ENCODE measurements at regions not wholly inside any gene's neighbourhood (a gene's known extent, or its start where the extent isn't known, plus 50 kb on each side); places are given as distances from the start of the nearest gene placed in this dataset.

GRCh38 chr7:50178166-50178565 is 85.1 kb upstream of the ZPBP start:
- TF ChIP-seq CTCF (conservative IDR thresholded peaks at IDR 0.05; ENCODE audit: low read depth, low read length), result no peak
- no peak for DNase-seq (ENCODE audit: low read depth)
- no peak overlapping the region for H3K4me3 ChIP-seq (ENCODE audit: low read depth, low read length)

DNA sequence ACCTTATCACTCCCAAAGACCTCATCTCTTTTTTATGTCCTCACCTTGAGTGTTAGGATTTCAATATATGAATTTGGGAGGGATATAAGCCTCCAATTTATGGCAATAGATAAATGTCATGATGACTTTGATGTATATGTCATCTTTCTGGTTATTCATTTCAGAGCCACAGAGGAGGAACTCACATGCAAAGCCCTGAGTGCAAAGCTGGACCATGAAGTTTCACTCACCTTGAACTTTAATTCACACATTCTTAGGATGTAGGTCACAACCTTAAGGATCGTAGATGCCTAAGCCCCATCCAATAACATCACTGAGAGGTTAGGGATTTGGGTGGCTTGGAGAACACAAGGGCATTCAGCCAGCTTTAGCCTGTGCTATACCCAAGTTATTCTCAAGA is 81.9 kb upstream of the ZPBP start:
- no peak for TF ChIP-seq CTCF (conservative IDR thresholded peaks at IDR 0.05; ENCODE audit: low read depth, low read length)
- H3K4me3 ChIP-seq (ENCODE audit: low read depth, low read length), result no peak overlapping the region
- DNase-seq (ENCODE audit: low read depth), result no peak

DNA sequence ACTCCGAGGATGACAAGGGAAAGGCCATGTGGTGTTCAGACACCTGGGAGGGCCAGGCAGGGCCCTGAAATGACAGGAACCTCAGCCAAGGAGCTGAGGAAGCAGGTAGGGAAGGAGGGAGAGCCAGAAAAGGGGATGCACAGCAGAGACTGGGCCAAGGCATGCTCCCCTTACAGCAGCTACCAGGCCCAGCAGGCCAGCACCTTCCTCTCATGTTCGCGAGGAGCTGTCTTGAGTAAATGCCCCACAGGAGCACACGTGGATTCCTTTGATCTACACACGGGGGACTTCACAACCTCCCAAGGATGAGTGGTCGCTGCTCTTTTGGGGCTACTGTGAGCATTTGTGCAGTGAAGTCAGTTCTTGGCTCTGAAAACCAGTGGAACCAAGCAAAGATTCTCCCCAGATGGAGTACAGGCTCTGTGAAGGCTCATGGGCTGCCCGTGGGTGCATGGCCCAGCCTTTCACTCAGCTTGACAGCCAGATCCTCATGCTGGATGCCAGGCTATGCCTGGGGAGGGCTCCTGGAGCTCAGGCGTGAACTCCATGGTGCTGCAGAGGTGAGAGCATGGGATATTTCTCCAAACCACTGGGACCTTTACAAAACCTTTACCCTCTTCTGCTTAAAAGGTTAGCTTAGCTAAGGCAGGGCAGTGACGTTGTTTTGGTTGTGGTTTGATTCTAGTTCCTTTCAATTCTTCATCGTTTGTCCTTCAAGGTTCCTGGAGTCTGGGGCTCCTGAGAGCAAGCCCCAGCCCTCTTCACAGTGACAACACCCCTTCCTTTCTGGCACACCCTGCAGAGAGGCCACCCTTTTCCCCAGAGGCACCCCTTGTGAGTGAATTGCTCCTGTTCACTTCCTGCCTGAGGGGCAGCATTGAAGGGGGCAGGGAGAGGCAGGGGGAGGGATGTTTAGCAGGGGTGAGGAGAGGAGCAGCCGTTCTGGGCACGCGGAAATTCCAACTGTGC is 74.2 kb upstream of the ZPBP start:
- no peak for TF ChIP-seq CTCF (conservative IDR thresholded peaks at IDR 0.05; ENCODE audit: low read depth, low read length)
- DNase-seq (ENCODE audit: low read depth), result no peak
- H3K4me3 ChIP-seq (ENCODE audit: low read depth, low read length), result no peak overlapping the region

- no peak overlapping the region for H3K4me3 ChIP-seq (ENCODE audit: low read depth, low read length)
- TF ChIP-seq CTCF (conservative IDR thresholded peaks at IDR 0.05; ENCODE audit: low read depth, low read length), result no peak
- no peak for DNase-seq (ENCODE audit: low read depth)
These were observed 71.6 kb upstream of the ZPBP start for GRCh38 chr7:50164559-50165170.

DNA sequence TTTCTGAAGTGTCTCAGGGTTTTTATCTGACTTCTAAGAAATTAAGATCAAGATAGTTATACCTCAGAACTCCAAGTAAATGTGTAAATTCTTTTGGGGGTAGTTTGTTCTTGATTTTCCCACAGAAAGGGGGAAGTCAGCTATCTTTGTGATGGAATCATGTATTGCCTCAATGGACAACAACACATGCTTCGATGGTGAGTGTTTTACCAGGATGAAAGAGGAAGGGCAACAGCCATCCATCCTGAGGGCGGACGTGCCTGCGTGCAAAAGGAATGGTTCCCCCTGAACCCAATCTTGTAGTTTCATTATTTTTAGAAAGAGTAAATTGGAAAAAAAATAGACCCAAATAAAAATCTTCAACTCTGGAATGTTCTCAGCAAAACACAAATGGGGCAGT is 67.2 kb upstream of the ZPBP start:
- TF ChIP-seq CTCF (conservative IDR thresholded peaks at IDR 0.05; ENCODE audit: low read depth, low read length), result no peak
- DNase-seq (ENCODE audit: low read depth), result no peak
- no peak overlapping the region for H3K4me3 ChIP-seq (ENCODE audit: low read depth, low read length)

DNA sequence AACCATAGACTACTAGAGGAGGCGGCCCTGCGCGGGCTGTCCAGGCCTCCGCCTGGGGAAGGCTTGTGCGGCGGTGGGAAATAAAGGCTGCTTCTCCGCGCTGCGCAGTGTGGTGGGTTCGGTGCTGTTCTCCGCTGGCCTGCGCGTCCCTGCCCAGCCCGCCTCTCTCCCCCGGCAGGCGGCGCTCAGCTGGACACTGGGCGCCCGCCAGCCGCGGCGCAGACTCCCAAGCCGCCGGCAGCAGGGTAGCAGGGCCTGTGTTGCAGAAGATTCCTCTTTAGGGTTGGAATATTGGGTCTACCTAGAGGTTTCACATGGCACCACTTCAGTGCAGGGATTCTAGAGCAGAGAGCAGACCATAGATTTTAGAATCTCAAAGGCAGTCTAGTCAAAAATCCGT is 66.1 kb upstream of the ZPBP start:
- H3K4me3 ChIP-seq (ENCODE audit: low read depth, low read length), result no peak overlapping the region
- no peak for DNase-seq (ENCODE audit: low read depth)
- TF ChIP-seq CTCF (conservative IDR thresholded peaks at IDR 0.05; ENCODE audit: low read depth, low read length), result no peak

Data from choroid plexus epithelial cell (primary cell).